Activated CD8-positive, alpha-beta memory T cell treated with anti-CD3 and anti-CD28 coated beads for 4 hours (primary cell): ENCODE measurements at regions not wholly inside any gene's neighbourhood (a gene's known extent, or its start where the extent isn't known, plus 50 kb on each side); places are given as distances from the start of the nearest gene placed in this dataset.

Experiments used
- DNase-seq, 2 donors: peaks; one replicate each; pipeline ENCODE4 v3.0.0-alpha.2; 2020; ENCODE audit warnings: low read depth in 2 of 2

DNA sequence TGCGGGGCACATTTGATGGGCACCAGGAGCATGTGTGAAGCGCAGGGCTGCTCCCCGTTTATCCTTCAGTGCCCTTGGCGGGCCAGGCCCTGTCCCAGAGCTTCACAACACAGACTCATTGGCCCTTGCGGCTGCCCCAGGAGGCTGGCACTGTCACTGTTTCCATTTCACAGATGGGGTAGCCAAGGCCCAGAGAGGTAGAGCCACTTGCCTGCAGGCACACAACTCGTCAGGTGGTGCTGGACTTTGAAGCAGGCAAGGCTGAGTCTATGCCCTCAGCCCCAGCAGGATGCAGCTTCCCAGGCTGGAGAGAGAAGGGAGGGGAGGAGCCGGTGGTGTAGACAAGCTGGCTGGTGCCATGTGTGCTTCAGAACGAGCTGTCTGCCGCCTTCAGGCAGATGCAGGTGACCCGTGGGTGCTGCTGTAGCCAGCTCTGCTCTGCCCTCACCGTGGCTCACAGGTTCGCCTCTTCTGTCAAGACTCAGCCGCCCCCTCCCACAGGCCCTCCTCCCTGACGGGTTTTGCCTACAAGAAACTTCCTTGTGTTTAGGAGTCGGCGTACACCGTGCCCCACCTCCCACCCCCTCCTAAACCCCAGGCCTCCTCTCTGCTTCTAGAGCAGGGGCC, 232.3 kb upstream of the CIBAR2 start:
- DNase-seq, result no peak

DNA sequence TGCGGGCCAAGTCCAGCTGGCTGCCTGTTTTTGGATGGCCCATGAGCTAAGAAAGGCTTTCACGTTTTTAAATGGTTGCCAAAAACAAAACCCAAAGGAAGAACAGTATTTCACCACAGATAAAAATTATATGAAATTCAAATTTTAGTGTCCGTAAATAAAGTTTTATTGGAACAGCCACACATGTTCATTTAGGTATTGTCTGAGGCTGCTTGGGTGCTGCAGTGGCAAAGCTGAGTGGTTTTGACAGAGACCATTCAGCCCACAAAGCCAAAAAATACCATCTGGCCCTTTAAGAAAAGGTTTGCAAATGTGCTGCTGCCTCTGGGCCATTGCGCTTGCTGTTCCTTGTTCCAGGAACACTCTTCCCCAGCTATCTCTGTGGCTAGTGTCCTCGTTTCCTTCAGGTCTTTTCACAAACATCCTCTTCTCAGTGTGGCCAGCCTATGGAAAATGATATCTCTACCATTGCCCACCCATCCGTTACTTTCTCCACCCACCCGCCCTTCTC, 232.9 kb upstream of the CIBAR2 start:
- no peak for DNase-seq

DNA sequence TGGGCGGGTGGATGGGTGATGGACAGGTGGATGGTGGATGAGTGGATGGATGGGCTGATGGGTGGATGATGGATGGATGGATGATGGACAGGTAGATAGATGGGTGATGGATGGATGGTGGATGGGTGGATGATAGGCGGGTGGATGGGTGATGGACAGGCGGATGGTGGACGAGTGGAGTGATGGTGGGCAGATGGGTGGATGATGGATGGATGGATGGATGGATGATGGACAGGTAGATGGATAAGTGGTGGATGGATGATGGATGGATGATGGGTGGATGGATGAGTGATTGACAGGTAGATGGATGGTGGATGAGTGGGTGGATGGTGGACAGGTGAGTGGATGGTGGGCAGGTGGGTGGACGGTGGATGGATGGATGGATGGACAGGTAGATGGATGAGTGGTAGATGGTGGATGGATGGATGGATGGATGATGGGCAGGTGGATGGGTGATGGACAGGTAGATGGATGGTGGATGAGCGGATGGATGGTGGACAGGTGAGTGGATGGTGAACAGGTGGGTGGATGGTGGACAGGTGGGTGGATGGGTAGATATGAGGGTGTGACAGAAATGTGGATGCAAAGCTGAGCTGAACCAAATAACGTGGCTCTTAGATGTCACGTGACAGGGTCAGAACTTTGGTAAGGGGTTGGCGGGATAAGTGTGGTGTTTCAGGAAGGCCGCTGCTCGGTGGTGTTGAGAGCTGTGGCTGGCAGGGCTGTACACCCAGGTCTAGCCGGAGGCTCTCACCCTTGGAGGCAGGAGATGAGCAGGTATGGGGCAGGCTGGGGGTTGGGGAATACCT, 234.3 kb upstream of the CIBAR2 start:
- no peak for DNase-seq

DNA sequence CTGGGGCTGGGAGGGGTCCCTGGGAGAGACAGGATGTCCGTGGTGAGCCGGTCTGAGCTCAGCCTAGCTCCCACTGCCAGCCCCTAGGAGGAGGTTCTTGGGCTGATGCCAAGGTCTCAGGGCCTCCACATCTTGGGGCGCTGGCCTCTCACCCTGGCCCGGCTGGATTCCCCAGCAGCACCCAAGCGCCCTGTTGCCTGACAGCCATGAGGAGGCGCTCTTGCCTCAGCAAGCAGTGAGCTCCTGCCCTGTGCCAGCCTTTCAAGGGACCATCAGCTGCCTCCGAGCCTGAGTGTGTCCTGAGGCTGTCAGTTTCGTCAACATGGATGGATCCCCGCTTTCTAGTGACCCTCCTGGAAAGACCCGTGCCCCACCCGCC, 234.9 kb upstream of the CIBAR2 start:
- no peak for DNase-seq

DNA sequence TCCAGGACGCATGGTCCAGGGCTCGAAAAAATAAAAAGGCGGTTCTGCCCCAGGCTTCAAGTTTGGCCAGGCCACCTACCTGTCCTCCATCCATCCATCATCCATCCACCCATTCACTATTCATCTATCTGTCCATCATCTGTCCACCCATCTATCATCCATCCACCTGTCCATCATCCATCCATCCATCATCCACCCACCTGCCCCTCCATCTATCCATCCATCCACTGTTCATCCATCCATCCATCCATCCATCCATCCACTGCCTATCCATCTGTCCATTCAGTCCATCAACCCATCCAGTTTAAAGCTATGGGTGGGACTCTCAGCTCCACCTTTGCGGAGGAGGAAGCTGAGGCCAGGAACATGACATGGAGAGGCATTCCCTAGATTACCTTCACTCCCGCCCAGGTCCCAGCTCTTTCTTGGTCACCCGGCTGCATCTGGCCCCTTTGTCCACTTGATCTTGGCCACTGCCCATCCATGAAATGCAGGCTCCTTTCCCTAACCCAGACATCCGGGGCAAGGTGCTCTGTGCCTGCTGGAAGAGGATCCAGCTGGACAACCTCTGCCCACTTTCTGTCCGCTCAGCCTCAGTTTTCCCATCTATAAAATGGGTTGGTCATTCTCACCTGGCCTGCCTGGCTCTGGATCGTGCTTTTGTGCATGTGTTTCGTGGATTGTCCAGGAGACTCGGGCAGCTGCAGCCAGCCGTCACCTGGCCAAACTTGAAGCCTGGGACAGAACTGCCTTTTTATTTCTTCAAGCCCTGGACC, 236.0 kb upstream of the CIBAR2 start:
- no peak for DNase-seq

DNA sequence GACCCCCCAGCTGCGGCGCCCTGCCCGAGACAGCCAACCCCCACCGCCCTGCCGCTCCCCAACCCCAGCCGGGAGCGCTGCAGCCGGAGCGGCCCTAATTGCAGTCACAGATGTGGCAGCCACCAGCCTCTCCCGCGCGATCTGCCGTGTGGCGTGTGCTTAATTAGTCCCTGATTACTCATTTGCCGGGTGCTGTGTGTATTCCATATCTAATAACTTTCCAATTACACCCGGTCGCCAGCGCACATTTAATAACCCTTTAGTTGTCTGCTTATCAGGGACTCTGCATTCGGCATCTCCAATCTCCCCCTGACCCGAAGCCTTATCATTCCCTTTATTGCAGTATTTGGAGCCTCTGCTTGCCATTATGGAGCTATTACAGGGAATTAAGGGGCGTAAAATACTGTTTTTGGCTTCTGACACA, 236.7 kb upstream of the CIBAR2 start:
- no peak for DNase-seq

DNA sequence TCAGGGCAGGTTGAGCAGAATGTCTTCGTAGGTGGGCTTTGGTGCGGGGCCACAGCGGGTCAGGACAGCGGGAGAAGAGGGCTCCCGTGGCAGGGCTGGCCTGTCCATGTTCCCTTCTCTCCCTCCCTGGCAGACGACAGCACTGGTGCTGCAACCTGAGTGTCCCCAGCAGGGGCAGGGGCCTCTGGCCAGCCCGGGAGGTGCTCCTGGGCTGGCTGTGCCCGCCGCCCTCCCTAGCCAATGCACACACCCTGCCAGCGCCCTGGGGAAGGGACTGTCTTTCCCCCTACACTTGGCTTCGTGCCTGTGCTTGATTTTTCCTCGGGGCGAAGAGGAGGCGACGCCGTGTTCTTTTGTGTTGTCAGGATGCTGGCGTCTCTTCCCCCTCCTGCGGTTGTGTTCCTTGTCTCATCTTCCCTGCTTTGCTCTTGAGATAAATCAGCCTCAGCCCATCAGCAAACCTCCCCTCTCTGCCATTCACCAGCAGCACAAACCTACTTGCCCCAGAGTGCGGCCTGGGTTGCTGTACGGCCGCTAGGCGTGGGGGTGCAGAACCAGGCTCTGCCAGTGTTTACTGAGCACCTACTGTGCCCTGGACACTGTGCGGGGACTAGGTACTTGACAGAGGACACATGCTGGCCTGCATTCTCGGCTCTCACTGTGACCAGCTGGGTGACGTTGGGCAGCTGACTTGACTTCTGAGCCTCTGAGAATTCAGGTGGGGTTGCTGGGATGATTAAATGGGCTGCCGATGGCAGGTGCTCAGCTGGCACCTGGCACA, 237.3 kb upstream of the CIBAR2 start:
- no peak for DNase-seq

DNA sequence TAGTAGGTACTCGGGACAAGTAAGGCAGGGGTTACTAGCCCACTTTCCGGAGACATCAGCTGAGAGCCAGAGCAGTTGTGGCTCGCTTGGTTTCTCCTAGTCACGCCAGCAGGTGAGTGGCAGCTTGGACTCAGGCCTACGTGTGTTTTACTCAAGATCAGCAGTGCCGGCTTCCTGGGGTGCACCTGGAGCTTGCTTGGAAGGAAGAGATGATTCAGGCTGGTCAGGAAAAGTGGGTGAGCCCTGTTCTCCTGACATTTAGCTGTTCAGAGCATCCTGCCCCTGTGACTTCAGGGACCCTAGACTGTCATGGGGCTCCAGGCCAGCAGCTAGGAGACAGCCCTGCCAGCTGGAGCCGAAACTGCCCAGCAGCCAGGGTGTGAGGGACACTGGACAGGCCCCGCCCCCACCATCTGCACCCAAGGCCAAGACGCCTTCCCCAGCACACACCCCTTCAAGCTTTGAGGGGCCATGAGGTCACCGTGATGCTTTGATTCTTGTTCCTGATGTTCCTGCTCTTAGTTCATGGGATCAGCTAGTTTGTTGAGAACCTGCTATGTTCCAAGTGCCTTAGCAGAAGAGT, 238.0 kb upstream of the CIBAR2 start:
- DNase-seq, result no peak

DNA sequence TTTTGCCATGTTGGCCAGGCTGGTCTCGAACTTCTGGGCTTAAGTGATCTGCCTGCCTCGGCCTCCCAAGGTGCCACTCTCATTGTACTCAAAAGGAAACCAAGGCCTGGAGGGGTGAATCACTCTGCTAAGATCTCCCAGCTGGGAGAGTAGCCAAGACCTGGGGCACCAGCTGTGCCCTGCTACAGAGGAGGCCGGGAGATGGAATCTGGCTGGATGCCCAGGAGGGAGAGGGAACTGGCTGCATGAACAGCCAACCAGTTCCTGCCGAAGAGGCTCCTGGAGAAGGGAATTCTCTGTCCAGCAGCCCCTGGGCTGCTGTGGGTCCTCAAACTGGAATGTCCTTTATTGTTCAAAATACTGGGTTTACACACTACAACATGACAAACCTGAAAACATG, 238.7 kb upstream of the CIBAR2 start:
- no peak for DNase-seq

DNA sequence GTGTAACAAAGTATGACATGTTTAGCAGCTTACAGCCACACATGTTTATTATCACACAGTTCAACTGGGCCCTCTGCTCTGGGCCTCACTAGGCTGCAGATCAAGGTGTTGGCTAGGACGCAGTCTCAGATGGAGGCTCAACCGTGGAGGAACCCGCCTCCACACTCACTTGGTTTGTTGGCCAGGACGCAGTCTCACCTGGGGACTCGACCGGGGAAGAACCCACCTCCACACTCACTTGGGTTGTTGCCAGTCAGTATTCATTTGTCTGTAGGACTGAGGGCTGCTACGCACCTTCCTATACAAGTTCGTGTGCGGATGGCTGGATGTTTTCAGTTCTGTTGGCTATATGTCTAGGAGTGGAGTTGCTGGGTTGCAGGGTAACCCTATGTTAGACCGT, 240.7 kb upstream of the CIBAR2 start:
- no peak for DNase-seq

DNA sequence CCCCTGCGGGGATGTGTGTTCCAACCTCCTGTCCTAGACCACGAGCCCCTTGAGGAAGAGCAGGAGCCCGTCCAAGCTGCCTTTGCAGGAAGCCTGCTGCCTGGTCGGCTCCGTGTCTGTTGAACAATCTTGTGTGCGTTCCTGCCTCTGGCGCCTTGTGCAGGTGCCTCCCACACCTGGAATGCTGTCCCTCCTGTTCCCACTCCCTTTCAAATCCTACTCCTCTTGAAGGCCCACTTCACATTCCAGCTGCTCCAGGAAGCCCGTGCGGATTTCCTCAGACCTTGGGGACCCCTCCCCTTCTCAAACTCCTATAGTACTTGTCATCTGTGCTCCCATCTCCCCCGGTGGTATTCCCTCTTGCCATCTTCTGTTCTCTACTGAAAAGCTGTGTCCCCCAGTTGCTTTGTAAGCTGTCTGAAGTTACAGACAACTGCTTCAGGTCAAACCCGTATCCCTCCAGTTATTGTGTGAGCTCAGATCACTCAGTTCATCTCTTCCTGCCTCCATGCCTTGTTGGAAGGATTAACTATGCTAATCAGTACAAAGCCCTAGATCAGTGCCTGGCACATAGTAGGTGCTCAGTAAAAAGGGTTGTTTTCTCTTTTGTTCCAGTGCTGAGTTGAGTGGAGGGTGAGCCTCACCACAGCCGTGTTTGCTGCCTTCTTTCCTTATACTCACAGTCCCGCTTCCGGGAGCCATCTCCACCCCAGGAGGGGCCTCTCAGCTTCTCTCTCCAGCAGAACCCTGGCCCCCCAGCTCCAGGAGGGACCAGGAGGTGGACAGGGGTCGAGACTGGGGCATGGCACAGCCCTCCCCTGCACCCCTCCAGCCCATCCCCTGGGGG, 241.8 kb upstream of the CIBAR2 start:
- DNase-seq, result no peak

DNA sequence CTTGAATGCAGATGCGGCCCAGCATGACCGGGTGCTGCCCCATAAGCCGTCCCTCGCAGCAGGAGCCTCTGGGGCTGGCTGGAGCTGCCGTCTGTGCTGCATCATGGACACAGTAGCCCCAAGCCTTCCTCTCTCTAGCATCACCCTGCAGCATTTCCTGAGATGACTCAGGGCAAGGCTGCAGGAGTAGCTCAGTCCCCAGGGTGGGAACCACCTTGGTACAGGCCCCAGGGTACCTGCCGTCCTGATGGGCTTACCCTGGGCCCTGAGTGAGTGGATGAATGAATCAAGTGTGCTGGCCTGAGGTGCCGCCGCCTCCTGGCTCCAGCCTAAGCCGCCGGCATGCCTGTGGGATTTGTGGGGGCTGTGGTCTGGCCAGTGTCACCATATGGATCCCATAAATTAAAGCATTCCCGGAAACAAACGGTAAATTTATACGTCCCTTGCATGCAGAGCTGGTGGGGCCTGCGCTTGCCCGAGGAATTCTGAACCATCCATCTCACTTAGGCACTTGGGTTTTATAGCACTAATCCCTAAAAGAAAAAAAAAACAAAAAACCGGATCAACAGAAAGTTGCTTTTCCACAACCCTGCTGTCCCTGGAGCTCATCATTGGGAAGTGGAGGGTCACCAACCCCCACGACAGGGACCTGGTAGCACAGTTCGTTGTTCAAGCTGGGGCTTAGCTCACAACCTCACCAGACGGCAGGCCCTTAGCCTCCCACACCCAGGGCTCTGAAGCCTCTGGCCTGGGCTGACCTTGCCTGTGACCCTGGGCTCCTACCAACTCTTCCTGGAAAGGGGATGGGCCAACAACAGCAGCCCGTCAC, 242.6 kb upstream of the CIBAR2 start:
- DNase-seq, result no peak

DNA sequence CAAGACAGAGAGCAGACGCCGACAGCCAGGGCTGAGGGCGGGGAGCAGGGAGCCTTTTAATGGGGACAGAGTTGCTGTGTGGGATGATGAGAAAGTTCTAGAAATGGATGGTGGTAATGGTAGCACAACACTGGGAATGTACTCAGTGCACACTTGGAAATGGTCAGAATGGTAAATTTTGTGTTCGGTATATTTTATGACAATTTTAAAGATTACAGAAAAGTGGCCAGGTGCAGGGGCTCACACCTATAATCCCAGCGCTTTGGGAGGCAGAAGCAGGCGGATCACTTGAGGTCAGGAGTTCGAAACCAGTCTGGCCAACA, 243.2 kb upstream of the CIBAR2 start:
- DNase-seq, result no peak

DNA sequence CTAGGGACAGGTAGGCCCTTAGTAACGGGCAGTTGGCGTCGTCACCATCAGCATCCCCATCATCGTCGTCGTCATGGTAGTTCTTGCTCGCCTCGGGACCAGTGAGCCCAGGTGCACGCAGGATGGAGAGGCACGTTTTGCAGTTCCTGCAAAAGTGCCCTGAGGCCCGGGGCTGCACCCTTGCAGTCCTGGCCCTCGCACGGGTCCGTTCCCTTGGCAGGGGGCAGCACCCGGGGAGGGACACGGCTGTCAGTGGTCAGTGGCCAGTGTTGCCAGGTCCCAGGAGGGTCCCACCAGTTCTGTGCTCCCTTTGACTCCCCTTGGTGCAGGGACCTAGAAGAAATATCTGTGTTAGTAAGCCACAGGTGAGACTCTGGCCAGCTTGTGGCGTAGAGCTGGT, 243.9 kb upstream of the CIBAR2 start:
- no peak for DNase-seq

DNA sequence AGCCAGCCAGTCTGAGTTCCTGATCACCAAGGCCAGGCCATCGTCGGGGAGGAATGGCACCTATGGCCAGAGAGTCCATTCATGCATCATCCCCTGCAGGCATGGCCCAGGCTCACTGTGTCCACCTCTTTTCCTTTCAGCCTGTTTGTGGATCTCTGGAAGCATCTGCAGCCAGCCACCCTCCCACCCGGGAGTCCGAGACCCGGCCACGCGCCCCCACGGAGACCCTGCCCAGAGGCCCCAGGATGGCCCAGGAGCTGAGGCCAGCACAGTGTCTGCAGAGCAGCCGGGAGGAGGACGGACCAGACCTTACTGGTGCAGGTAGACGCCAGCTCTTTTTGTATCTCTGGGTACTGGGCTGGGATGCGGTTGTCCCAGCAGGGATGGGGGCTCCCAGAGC, 245.1 kb upstream of the CIBAR2 start:
- no peak for DNase-seq

DNA sequence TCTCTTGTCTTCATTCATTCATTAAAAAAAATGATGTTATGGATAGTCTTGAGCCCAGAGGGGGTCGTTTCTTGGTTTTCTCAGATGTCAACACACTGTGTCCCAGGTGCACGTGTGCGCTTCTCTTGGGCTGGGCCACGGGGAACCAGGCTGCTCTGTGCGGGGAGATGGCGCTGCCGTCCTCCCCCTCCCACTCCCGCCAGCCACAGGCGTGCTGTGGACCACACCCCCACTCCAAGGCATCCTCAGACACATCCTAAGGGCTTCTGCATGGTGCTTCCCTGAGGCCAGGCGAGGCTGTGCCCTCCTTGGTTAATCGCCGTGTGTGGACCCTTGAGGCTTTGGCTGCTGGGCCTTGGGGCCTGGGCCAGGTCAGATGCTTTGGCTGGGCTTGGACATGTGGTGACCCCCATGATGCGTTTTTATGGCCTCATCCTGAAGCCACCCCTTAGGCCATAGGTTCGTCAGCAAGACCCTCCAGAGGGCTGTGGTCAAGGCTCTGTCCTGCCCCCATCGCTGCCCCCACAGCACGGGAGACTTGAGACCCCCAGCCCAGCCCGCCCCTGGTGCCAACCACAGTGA, 245.7 kb upstream of the CIBAR2 start:
- no peak for DNase-seq

DNA sequence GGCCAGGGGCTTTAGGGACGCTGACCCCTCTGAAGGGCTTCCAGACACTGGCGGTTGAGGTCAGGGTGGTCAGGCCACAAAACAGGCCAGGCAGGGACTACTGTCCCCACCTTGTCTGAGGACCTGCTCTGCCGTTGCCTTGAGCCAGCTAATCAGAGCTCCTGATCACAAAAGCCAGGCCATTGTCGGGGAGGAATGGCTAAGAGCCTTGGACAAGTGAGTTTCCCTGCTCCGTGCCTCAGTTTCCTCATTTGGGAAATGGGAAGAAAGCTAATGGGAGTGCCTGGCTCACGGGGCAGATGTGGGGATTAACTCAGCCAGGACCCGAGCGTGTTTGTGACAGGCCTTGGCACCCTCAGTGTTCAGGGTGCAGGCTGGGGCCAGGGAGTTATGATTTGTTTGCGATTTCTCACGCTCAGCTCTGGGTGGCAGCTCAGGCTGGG, 246.5 kb upstream of the CIBAR2 start:
- no peak for DNase-seq

DNA sequence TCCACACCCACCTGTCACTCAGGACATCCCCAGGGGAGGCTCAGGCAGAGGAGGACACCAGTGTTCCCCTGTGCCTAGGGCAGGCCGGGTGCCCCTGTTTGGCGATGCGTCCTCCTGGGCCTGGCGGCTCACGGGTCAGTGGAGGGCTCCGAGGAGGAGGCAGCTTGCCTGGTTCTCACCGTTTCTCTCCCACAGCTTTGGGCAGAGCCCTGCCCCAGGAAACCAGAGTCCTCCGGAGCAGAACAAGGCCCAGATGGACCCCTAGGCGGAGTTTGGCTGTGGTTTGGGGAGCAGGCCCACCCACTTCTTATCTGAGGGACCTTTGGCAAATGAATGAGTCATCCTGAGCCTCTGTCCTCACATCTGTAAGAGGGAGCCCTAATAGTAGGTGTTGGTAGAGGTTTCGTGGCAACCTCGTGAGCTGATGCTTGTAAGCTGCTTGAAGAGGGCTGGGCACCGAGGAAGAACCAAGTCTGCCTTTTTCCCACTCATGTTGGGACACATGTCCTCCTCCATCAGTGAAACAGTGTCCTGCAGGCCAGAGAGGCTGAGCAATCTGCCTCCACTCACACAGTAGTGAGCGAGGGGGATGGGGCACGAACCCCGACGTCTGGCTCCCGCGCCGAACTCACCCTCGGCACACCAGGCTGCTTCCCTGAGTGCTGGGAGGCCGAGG, 247.0 kb upstream of the CIBAR2 start:
- DNase-seq, result no peak
